ENCODE measurements at regions not wholly inside any gene's neighbourhood (a gene's known extent, or its start where the extent isn't known, plus 50 kb on each side); places are given as distances from the start of the nearest gene placed in this dataset.
"Not testable (repeated sequence)": the region's sequence is repeated elsewhere in the genome, so short reads cannot be mapped to it uniquely, and the experiment has no call there.

DNA sequence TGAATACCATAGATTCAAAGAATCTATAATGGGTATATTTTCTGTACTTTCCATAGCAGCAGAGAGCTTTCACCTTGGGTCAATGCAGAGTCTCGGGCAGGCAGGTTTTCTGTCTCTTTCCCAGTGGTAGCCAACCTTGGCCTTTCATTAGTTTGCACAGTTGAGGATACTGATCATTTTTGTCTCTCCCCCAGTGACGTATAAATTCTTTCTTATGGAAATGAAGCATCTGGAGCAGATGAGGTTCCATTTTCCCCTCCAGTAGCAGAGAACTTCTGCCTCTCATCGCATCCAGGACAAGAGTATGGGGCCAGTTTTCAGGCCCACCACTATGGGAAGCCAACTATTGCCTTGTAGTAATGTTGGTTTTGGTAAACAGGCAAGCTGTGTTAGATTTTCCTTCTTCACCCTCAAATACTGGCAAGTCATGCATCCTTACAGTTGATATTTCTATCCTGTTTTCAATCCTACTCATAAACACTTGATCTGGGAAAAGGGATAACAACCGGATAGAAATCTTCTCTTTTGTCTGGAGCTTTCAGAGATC is 845.2 kb upstream of the CDH18 start:
- no peak for DNase-seq (ENCODE audit: low spot score)
- TF ChIP-seq, protein P1, sequence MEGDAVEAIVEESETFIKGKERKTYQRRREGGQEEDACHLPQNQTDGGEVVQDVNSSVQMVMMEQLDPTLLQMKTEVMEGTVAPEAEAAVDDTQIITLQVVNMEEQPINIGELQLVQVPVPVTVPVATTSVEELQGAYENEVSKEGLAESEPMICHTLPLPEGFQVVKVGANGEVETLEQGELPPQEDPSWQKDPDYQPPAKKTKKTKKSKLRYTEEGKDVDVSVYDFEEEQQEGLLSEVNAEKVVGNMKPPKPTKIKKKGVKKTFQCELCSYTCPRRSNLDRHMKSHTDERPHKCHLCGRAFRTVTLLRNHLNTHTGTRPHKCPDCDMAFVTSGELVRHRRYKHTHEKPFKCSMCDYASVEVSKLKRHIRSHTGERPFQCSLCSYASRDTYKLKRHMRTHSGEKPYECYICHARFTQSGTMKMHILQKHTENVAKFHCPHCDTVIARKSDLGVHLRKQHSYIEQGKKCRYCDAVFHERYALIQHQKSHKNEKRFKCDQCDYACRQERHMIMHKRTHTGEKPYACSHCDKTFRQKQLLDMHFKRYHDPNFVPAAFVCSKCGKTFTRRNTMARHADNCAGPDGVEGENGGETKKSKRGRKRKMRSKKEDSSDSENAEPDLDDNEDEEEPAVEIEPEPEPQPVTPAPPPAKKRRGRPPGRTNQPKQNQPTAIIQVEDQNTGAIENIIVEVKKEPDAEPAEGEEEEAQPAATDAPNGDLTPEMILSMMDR (IDR thresholded peaks at IDR 0.05; ENCODE audit: borderline replicate concordance, control extremely low read depth, extremely low read depth, insufficient read depth, missing control alignments) = no peak
- in situ Hi-C loops (cut with MboI; ENCODE audit: low sequenced_read_pairs, unreplicated experiment) = no loop called here

DNA sequence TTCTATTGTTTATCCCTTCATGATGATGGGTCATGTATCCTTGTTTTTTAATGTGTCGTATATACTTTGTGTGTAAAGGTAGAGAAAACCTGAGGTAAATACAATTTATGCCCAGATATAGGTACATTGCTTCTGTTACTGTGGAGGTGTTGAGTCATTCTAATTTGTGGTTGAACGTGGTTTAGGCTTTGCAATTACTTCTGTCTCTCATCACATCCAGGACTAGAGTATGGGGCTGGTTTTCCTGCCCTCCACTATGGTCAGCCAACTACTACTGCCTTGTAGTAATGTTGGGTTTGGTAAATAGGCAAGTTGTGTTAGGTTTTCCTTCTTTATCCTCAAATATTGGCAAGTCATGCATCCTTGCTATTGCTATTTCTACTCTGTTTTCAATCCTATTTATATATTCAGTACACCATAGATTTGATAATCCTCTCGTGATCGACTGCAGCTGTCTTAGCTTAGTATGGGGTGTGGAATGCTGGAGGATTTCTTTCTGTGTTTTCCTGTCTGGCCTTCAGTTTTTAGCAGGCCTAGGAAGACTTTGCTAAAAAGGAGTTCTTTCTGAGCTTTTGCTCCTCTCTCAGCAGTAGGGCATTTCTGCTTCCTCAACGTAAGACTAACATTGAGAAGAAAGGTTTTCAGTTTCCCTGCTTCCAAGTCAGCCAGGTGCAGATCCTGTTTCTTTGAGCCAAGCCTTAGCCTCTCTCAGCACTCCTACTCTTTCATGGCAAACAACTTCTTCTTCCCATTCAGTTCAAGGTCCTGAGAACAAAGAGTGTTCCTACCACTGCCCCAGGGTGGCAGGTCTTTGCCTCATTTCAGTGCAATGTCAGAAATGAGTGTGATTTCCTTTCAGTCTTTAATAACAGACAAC is 844.4 kb upstream of the CDH18 start:
- in situ Hi-C loops (cut with MboI; ENCODE audit: low sequenced_read_pairs, unreplicated experiment) = no loop called here
- TF ChIP-seq, protein P1 (IDR thresholded peaks at IDR 0.05; ENCODE audit: borderline replicate concordance, control extremely low read depth, extremely low read depth, insufficient read depth, missing control alignments) = no peak
- no peak for DNase-seq (ENCODE audit: low spot score)

DNA sequence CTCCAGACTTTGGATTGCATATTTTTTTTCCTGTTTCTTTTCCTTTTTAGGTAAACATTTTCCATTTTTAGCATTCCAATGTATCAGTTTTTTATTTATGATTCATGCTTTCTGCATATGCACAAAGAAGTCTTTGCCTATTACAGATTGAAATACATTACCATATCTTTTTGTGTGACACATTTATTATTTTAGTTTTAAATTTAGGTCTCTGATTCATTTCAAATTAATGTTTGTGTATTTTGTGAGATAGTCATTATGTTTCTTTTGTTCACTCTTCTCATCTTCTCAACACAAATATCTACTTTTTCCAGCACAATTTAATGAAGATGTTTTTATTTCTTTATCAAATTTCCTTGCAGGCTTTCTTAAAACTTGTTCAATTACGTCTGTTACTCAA is 838.0 kb upstream of the CDH18 start:
- DNase-seq (ENCODE audit: low spot score); in situ Hi-C loops (cut with MboI; ENCODE audit: low sequenced_read_pairs, unreplicated experiment): not testable (repeated sequence)

DNA sequence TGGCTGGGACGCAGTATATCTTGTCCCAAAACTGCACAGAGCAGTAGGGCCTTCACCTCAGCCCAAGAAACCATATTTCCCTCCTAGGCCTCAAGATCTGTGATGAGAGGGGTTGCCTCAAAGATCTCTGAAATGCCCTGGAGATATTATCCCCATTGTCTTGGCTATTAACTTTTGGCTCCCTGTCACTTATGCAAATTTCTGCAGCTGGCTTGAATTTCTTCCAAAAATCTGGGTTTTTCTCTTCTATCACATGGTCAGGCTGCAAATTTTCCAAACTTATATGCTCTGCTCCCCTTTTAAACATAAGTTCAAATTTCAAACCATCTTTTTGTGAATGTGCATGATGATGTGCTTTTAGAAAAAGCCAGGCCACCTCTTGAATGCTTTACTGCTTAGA is 809.2 kb upstream of the CDH18 start:
- in situ Hi-C loops (cut with MboI; ENCODE audit: low sequenced_read_pairs, unreplicated experiment); DNase-seq (ENCODE audit: low spot score): not testable (repeated sequence)

DNA sequence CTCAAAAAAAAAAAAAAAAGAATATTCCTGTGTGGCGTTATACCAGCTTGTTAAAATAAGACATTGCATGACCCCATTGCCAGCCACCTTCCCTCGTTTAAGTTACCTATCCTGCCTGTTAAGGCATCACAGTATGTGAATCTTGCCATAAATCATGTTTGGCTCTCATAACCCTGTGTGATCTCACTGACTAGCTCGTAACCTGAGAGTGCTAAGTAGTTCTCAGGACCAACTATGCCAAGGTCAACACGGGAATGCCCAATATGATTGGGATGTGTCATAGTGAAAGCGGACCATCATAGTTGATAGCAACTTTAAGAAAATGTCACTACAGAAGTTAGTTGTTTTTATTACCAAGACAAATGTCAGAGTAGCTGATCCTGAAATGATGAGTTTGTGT is 796.8 kb upstream of the CDH18 start:
- in situ Hi-C loops (cut with MboI; ENCODE audit: low sequenced_read_pairs, unreplicated experiment); DNase-seq (ENCODE audit: low spot score): not testable (repeated sequence)

DNA sequence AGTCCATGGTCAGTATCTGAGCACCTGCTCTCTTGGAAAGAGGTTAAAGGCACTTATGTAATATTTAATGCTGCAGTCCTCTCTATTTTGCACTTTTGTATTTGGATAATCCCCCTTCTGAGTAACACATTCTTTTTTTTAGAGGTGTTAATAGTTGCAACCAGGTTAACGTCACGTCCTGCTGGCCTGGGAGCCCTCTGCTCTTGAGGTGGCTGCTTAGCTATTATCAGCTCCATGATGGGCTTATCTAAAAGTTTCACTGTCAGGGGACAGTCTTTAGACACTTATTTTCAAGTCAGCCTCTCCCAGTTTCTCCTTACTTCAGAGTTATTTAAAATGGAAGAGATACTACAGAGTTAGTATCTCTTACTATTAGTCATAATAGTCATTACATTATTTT is 795.5 kb upstream of the CDH18 start:
- in situ Hi-C loops (cut with MboI; ENCODE audit: low sequenced_read_pairs, unreplicated experiment); DNase-seq (ENCODE audit: low spot score): not testable (repeated sequence)

DNA sequence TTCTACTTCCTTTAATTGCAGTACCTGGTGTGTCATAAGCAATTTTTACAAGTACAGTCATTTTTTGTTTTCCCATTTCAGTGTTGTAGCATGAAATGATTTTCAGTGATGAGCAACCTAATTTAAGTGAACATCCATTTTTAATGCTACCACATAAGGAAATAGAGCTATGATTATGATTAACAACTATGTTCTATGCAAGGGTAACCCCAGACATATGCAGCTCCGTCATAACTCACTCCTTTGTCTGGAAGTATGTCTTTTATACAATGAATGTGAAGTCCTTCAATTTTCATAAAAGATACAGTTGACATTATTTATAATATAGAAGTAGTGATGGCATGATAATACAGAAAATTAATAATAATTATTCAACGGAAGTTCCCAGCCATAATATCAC is 783.3 kb upstream of the CDH18 start:
- in situ Hi-C loops (cut with MboI; ENCODE audit: low sequenced_read_pairs, unreplicated experiment); DNase-seq (ENCODE audit: low spot score): not testable (repeated sequence)

DNA sequence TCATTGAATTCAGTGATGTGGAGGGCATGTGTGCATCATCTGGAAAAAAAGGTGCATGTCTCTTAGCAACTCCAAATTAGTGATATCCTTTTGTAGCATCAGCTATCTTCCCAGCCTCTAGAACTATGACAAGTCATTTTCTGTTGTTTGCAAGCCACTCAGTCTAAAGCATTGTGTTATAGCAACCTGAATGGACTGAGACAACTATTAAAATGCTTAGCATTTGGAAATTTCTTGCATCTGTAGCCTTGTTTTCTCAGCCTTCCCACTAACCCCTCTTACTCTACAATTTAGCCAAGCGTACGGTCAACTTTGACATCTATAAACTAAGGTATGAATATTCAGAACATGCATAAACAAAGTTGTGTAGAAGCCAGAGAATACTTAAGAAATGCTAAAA is 777.1 kb upstream of the CDH18 start:
- DNase-seq (ENCODE audit: low spot score); in situ Hi-C loops (cut with MboI; ENCODE audit: low sequenced_read_pairs, unreplicated experiment): not testable (repeated sequence)

DNA sequence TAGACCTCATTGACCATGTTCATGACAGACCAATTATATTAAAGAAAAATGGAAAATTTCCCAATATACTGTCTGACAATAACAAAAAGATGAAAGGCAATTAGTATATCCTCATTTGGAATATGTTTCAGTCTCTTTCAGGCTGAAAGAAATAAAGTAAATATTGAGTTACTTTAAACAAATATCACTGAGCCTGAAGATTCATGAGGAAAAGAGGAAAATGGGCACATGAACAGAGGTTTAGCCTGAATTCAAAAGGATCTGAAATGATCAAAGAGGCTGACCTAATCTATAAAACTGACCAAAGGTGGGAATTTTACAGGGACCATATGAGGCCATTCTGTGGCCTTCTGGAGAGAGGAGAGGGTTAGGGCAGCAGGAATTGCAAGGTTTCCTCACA is 771.5 kb upstream of the CDH18 start:
- DNase-seq (ENCODE audit: low spot score) = not testable (repeated sequence)

DNA sequence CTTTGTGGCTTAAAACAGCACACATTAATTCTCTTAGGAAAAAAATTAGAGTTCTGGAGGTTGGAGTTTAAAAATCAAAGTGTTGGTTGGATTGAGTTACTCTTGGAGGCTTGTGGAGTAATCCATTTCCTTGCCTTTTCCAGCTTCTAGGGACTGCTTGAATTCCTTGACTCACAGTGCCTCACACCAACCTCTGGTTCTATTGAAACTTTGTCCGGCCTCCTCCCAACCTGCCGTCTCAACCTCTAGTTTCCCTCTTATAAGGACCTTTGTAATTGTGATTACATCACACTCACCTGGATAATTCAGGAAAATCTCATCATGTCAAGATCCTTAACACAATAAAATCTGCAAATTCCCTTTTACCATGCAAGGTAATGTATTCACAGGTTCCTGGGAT is 764.2 kb upstream of the CDH18 start:
- DNase-seq (ENCODE audit: low spot score); in situ Hi-C loops (cut with MboI; ENCODE audit: low sequenced_read_pairs, unreplicated experiment): not testable (repeated sequence)

More for the DNA sequence above, 771.5 kb upstream of the CDH18 start:
- in situ Hi-C loops (cut with MboI; ENCODE audit: low sequenced_read_pairs, unreplicated experiment) = not testable (repeated sequence)

DNA sequence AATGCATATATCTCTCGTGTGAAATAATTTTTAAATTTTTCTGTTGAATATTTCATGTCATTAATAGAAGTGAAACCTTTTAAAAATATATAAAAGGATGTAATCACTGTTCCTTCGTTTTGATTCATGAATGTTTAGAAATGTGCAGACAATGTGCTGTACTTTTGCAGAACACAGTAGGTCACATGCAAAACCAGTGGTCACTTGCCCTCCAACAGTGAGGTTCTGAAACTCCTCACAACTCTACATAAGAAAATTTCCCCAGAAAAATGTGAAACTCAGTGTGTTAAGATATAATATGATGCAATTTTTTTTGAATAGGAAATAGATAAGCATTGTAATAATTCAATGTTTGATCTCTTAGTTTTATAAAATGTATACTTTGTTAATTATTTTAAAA is 747.7 kb upstream of the CDH18 start:
- in situ Hi-C loops (cut with MboI; ENCODE audit: low sequenced_read_pairs, unreplicated experiment); DNase-seq (ENCODE audit: low spot score): not testable (repeated sequence)

DNA sequence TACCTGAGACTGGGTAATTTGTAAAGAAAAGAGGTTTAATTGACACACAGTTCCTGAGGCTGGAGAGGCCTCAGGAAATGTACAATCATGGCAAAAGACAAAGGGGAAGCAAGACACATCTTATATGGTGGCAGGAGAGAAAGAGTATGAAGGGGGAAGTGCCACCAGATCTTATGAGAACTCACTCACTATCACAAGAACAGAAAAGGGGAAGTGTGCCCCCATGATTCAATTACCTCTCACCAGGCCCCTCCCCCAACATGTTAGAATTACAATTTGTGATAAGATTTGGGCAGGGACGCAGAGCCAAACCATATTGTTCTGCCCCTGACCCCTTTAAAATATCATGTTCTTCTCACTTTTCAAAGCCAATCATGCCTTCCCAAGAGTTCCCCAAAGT is 744.2 kb upstream of the CDH18 start:
- DNase-seq (ENCODE audit: low spot score) = not testable (repeated sequence)

DNA sequence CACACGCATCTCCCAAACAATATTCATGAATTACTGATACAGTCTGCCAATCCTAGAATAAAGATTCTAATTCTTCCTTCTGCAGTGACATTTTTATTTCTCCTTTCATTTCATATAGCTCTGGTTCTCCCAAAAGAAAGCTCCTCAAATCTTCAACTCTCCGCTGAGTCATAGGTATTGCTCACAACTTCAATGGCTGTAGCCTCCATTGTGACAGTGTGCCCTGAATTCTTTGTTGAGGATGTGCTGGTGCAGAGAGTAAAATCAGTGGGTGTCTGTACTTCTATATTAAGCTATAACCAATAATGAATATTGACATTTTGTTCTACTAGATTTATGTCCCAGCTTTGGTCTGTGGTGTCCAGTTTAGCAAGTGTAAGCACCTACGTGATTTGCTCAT is 733.3 kb upstream of the CDH18 start:
- DNase-seq (ENCODE audit: low spot score); in situ Hi-C loops (cut with MboI; ENCODE audit: low sequenced_read_pairs, unreplicated experiment): not testable (repeated sequence)

More for the DNA sequence above, 744.2 kb upstream of the CDH18 start:
- in situ Hi-C loops (cut with MboI; ENCODE audit: low sequenced_read_pairs, unreplicated experiment) = not testable (repeated sequence)

DNA sequence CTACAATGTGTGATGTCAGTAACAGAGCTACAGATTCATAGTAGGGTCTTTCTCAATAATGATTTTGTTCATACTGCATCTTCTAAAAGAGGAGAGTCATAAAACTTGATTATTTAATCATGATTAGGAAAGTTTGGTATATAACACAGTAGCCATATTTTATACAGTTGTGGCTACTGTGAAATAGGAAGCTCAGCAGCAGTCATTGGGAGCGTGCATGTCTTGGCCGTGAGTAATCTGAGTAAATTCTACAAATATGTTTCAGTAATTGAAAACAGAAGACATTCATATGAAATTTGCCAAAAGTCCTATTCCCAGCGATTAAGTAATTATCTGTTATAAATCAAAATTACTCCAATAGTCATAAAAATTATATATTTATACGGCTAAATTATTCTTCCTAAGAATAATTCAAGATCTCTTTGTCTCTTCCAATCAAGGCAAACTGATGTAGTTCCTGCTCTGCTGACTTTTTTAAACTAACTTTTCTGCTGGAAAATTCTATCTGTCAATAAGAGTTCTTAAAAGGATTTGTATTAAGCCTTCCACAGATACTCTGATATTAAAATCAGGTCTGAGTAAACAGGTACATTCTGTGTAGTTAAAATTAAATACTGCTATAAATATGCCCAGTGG is 723.6 kb upstream of the CDH18 start:
- in situ Hi-C loops (cut with MboI; ENCODE audit: low sequenced_read_pairs, unreplicated experiment); DNase-seq (ENCODE audit: low spot score): not testable (repeated sequence)

DNA sequence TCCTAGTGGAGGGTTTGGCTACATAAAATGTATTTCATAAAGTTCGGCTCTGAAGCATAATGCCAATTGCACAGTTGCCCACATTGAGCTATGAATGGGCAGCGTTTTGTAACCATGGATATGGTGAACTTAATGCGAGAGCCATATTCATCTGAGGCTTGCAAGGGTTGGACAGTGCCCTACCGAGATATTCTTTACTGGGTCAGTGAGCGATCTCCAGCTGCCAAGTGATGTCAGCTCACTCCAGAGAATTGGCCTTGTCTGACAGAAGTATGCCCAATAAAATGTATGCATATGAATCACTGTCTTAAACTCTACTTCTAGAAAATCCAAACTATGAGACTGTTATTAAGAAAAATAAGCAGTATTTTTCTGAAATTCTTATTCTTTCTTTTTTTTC is 719.6 kb upstream of the CDH18 start:
- in situ Hi-C loops (cut with MboI; ENCODE audit: low sequenced_read_pairs, unreplicated experiment); DNase-seq (ENCODE audit: low spot score): not testable (repeated sequence)

Measured in GM13976 (cell line).